ENCODE measurements at regions not wholly inside any gene's neighbourhood (a gene's known extent, or its start where the extent isn't known, plus 50 kb on each side); places are given as distances from the start of the nearest gene placed in this dataset.

DNA sequence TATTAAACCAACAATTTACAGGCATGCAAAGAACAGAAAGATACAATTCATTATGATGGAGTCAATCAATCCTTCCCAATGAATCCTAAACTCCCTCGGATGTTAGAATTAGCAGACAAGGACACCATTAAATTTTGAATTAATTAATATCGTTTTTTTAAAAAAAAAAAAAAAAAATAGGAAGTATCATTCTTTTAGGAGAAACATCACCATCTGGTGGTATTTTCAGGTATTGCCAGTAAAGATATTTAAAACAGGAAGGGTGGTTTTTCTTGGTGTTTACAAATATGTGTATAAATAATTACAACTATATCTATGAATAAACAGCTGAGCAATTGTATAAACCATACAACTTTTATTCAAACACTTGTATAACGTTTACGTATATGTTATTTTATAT is 564.4 kb downstream of the HAO1 start:
- no peak for DNase-seq (ENCODE audit: insufficient read length, low spot score)
- no peak for TF ChIP-seq POLR2A (IDR thresholded peaks at IDR 0.05; ENCODE audit: low read depth, low read length)
- no peak for FAIRE-seq

DNA sequence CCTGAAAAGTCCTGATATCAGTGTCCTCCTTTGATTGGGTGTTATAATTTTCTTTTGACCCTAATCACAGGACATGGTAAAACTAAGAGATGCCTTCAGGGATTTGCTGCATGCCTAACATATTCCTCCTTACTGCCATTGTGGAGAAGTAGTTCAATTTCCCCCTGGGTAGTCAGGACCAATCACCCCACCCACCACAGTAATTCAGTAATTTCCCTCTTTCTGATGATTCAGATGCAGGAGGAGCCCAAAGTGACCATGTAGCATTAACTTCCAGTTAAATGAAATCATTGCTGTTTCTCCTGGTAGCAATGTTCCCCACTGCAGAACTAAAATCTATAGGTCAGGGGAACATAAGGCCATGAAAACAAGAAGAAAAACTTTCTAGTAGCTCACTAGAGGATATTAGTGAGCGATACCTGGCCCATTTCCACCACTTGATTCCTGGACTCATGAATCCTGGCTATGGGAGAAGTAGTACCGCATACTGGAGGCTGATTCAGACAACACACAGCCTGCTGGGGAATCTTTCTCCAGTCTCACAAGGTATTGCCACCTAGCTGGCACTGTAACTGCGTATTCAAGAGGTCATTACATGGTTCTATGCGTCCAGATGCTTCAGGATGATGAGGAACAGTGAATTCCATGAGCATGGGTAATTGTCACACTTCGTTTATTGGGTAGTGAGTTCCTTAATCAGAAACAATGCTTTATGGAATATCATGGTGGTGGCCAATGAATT is 561.2 kb downstream of the HAO1 start:
- no peak for TF ChIP-seq POLR2A (IDR thresholded peaks at IDR 0.05; ENCODE audit: low read depth, low read length)
- FAIRE-seq (no peak), DNase-seq (ENCODE audit: insufficient read length, low spot score) (no peak)

GRCh38 chr20:7379621-7380220 is 560.5 kb downstream of the HAO1 start:
- DNase-seq (ENCODE audit: insufficient read length, low spot score) (no peak), FAIRE-seq (peak; percentile 68)
- TF ChIP-seq POLR2A (IDR thresholded peaks at IDR 0.05; ENCODE audit: low read depth, low read length) = no peak

DNA sequence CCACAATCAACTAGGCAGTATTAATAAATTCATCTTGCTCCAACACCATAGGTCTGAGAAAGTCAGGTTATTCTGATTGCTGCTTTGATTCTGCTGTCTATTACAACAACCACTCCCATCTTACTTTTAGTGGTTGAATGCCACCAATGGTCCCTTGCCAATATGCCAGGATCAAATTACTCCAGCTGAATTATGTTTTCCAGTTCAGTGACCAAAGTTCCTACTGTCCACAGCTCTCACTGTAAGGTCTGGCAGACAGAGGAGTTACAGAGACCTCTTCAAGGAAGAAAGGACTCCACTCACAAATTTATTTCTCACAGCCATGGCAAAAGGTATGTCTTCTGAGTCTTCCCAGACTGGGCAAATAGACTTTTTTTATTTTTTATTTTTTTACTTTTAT is 557.0 kb downstream of the HAO1 start:
- FAIRE-seq = peak; percentile 11
- no peak for TF ChIP-seq POLR2A (IDR thresholded peaks at IDR 0.05; ENCODE audit: low read depth, low read length)
- DNase-seq (ENCODE audit: insufficient read length, low spot score) = no peak

DNA sequence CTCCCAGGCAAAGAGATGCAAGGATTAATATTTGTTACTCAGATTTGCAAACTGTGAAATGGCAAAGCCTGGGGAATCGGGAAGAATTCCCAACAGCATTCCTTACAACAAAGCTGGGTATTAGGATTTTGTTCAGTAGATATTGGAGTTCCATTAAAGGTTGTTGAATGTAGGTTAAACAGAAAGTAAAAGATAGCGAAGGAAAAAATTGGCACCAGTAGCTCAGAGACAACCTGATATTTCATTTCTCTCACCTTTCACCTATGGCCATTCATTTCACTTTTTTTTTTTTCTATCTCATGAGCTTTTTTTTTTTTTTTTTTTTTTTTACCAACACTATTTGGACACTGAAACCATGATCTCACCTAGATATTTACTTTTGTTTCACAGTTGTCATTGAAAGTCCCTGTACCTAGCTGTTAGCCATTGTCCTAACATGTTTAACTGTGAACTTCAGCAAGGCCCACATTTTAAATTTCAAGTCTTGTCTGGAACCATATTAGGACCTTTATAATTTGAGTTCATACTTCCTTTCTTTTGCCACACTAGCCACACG is 552.5 kb downstream of the HAO1 start:
- DNase-seq (ENCODE audit: insufficient read length, low spot score) (no peak), FAIRE-seq (no peak)
- no peak for TF ChIP-seq POLR2A (IDR thresholded peaks at IDR 0.05; ENCODE audit: low read depth, low read length)

DNA sequence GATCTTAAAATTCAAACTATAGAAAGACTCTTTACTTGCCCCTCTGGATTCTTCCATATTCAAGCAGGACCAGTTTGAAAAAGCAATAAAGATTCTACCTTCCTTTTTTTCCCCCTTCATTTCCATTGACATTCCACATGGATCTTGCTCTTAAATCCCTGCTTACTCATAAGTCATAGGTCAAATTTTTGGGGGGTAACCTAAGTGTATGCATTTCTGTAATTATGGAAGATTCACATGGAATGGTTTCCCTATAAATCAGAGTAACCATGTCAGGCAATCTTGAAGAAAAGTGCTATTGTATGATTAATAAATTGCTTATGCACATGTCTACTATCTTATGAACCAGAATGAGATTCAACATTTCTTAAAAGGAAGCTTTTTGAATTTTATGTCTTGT is 551.0 kb downstream of the HAO1 start:
- FAIRE-seq (no peak), DNase-seq (ENCODE audit: insufficient read length, low spot score) (no peak)

GRCh38 chr20:7392542-7393206 is 547.6 kb downstream of the HAO1 start:
- no peak for DNase-seq (ENCODE audit: insufficient read length, low spot score)
- no peak for TF ChIP-seq POLR2A (IDR thresholded peaks at IDR 0.05; ENCODE audit: low read depth, low read length)
- peak; percentile 57 for FAIRE-seq

More for the DNA sequence above, 551.0 kb downstream of the HAO1 start:
- no peak for TF ChIP-seq POLR2A (IDR thresholded peaks at IDR 0.05; ENCODE audit: low read depth, low read length)

DNA sequence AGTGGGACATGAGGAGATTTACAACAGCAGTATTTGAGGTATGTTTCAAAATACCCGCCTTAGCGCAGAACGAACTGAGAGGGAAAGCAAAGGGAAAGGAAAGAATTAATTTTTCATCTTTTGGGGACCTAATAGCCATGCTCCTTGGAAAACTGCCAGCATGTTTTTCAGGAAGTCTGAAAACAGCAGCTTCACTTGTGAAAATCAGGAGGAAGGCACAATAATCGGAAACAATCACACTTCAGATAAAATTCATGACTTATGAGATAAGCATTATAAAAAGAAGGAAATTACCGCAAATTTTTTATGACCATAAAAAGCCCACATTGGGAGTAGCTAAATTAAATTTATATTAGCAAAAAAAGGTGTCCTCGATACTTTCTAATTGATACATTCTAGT is 541.1 kb downstream of the HAO1 start:
- DNase-seq (ENCODE audit: insufficient read length, low spot score) (no peak), FAIRE-seq (no peak)
- no peak for TF ChIP-seq POLR2A (IDR thresholded peaks at IDR 0.05; ENCODE audit: low read depth, low read length)

DNA sequence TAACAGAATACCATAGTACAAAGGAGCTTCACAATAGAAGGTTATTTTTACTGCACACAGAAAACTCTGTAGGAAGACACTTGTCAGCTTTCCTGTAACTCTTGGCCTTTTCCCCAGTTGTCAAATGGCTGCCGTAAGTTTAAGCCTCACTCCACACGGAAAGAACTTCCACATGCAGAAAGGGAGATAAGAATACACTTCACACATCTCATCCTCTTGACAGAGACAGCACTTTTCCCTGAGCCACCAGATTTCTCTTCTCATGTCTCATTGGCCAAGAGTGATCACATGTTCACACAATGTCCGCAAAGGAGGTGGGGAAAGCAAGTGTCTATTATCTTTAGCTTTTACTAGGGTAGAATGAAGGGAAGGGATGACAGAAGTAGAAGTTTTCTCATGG is 540.7 kb downstream of the HAO1 start:
- FAIRE-seq = no peak
- DNase-seq (ENCODE audit: insufficient read length, low spot score) = no peak
- TF ChIP-seq POLR2A (IDR thresholded peaks at IDR 0.05; ENCODE audit: low read depth, low read length) = no peak

- DNase-seq (ENCODE audit: insufficient read length, low spot score) (no peak), FAIRE-seq (no peak)
- no peak for TF ChIP-seq POLR2A (IDR thresholded peaks at IDR 0.05; ENCODE audit: low read depth, low read length)
These were observed 533.6 kb downstream of the HAO1 start for GRCh38 chr20:7406671-7407070.

DNA sequence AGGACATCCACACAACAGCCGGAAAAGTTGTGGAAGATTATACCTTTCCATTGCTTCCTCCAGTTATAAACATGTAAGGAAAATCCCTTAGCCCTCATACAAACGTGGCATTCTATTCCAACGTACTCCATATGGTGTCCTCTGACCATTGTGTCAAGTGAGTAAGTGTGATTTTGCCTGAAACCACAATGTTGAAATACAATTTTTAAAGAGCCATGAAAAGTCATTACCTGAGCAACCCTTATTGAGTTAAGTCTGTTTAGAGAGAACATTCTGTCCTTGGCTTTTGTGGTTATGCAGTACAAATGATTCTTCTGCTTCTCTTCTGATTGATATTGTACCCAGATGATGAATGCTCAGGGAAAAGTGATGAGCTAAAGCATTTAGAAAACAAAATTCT is 530.1 kb downstream of the HAO1 start:
- no peak for TF ChIP-seq POLR2A (IDR thresholded peaks at IDR 0.05; ENCODE audit: low read depth, low read length)
- DNase-seq (ENCODE audit: insufficient read length, low spot score) = no peak
- FAIRE-seq = no peak

GRCh38 chr20:7411075-7411474 is 529.2 kb downstream of the HAO1 start:
- TF ChIP-seq POLR2A (IDR thresholded peaks at IDR 0.05; ENCODE audit: low read depth, low read length) = no peak
- peak; percentile 69 for FAIRE-seq
- DNase-seq (ENCODE audit: insufficient read length, low spot score) = no peak

- DNase-seq (ENCODE audit: insufficient read length, low spot score) = no peak
- FAIRE-seq = no peak
- no peak for TF ChIP-seq POLR2A (IDR thresholded peaks at IDR 0.05; ENCODE audit: low read depth, low read length)
These were observed 524.8 kb downstream of the HAO1 start for GRCh38 chr20:7415427-7415826.

- TF ChIP-seq POLR2A (IDR thresholded peaks at IDR 0.05; ENCODE audit: low read depth, low read length) = no peak
- no peak for FAIRE-seq
- no peak for DNase-seq (ENCODE audit: insufficient read length, low spot score)
These were observed 523.9 kb downstream of the HAO1 start for GRCh38 chr20:7416382-7416781.
